BJ (cell line): ENCODE measurements at regions not wholly inside any gene's neighbourhood (a gene's known extent, or its start where the extent isn't known, plus 50 kb on each side); places are given as distances from the start of the nearest gene placed in this dataset.
"Not testable (repeated sequence)": the region's sequence is repeated elsewhere in the genome, so short reads cannot be mapped to it uniquely, and the experiment has no call there.

Source experiments
- CTCF ChIA-PET: fragments of 350-600 bp; formaldehyde crosslinking; extraction: SDS; loops from one replicate; lab custom pipeline; 2021; ENCODE audit warnings: antibody characterized with exemption, inconsistent platforms; lab: Yijun Ruan, JAX
- POLR2A ChIA-PET: fragments of 300-600 bp; sonication (Branson Sonifier 250); formaldehyde crosslinking; extraction: SDS; loops from one replicate; lab custom pipeline; 2021; ENCODE audit warnings: antibody characterized with exemption; lab: Charles Lee
- DNase-seq: peaks from one replicate; pipeline ENCODE4 v3.0.0-alpha.2; 2011; ENCODE audit warnings: low read depth
- H3K27me3 ChIP-seq: 2 replicates; pipeline ENCODE4 v1.6.0; 2011; ENCODE audit warnings: low read length; ENCODE audit not compliant: control insufficient read depth, insufficient read depth
- H3K36me3 ChIP-seq: 2 replicates; pipeline ENCODE4 v1.5.1; 2011; ENCODE audit warnings: low read length; ENCODE audit not compliant: control insufficient read depth, insufficient read depth
- H3K4me3 ChIP-seq: 2 replicates; pipeline ENCODE4 v1.5.1; 2011; ENCODE audit warnings: low read depth, mild to moderate bottlenecking, control low read depth, low read length
- TF ChIP-seq, protein P1 (sequence below): IDR thresholded peaks from 2 replicates; pipeline ENCODE4 v1.5.1; 2011; ENCODE audit warnings: low read depth, mild to moderate bottlenecking, control low read depth, inconsistent platforms, low read length, moderate library complexity; ENCODE audit not compliant: insufficient read depth

DNA sequence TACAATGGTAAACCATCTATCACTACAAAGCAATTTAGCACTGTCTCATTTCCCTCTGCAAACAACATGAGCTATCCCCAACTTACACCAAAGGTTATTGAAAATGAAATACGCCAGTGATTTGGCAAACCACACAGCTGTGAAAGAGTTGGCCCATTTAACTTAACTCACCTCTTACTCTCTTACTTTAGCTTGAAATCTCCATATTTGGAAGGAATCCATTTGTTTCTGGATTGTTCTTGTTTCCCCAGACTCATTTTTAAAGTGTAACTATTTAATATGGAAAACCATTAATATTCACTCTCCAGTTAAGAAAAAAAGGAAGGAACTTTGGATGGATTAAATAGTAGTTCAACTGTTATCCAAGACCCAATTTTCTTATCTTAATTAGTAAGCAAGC is 93.7 kb upstream of the TRIB2 start:
- CTCF ChIA-PET = no interaction called here

DNA sequence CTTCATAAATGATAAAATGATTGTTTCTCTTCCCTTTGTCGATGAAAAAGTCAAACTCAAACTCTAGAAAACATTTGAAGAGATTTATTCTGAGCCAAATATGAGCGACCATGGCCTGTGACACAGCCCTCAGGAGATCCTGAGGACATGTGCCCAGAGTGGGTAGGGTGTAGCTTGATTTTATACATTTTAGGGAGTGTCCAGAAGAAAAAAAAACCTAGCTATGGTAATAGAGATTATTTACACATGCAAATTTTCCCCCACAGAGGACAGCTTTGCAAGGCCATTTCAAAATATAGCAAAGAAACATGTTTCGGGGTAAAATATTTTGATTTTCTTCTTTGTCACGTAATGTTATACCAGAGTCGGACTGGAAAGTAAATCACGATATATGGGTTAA is 92.4 kb upstream of the TRIB2 start:
- CTCF ChIA-PET = interaction anchor here (0.7 kb wide), 1 partner anchor 18 kb away, joined by 3 read pairs; no protein-coding TSS in a partner anchor
- no peak for DNase-seq
- POLR2A ChIA-PET = no interaction called here
- Histone ChIP-seq H3K36me3 (no peaks in the 10 kb centered on the region), H3K4me3 (no peak overlapping the region), H3K27me3 (0 out of 2 replicates have a peak, but pooled peaks cover 1% of the 10 kb centered on the region)
- TF ChIP-seq, protein P1, sequence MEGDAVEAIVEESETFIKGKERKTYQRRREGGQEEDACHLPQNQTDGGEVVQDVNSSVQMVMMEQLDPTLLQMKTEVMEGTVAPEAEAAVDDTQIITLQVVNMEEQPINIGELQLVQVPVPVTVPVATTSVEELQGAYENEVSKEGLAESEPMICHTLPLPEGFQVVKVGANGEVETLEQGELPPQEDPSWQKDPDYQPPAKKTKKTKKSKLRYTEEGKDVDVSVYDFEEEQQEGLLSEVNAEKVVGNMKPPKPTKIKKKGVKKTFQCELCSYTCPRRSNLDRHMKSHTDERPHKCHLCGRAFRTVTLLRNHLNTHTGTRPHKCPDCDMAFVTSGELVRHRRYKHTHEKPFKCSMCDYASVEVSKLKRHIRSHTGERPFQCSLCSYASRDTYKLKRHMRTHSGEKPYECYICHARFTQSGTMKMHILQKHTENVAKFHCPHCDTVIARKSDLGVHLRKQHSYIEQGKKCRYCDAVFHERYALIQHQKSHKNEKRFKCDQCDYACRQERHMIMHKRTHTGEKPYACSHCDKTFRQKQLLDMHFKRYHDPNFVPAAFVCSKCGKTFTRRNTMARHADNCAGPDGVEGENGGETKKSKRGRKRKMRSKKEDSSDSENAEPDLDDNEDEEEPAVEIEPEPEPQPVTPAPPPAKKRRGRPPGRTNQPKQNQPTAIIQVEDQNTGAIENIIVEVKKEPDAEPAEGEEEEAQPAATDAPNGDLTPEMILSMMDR = no peak

More for the DNA sequence above, 93.7 kb upstream of the TRIB2 start:
- TF ChIP-seq, protein P1 = no peak
- POLR2A ChIA-PET = no interaction called here
- Histone ChIP-seq H3K36me3 (no peaks in the 10 kb centered on the region), H3K27me3 (0 out of 2 replicates have a peak, but pooled peaks cover 1% of the 10 kb centered on the region), H3K4me3 (no peak overlapping the region)
- no peak for DNase-seq

DNA sequence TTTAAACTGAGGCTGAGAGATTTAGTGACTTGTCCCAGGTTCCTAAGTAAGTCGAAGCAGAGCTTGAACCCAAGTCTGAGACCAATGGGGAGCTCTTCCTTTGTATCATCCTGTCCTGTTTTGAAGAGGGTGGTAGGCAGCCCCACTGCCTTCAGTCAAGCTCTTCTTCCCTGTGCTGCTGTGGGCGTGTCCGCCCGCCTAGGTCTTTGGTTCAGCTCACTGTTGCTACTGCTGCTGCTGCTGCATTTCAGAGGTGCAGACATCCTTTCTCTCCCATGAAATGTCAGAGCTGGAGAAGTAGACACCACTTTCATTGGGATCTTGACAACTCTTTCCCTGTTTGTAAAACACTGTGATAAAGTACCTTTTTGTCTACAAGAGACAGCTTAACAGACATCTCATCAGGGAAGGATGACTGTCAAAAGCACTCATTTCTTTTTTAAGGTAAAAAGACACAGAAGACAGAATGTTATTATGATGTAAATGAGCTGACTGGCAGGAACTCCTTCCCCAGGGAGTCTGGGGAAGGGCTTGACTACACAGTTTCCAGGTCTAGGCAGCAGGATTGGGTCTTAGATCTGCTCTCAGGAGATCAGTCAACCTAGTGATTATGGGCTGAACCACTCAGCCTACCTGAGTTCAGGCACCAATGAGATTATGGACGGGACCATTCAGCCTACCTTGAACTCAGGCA is 91.7 kb upstream of the TRIB2 start:
- DNase-seq = no peak
- H3K4me3 ChIP-seq = no peak overlapping the region
- CTCF ChIA-PET = no interaction called here
- POLR2A ChIA-PET = no interaction called here
- H3K36me3 ChIP-seq = no peaks in the 10 kb centered on the region
- 0 out of 2 replicates have a peak, but pooled peaks cover 1% of the 10 kb centered on the region for H3K27me3 ChIP-seq
- TF ChIP-seq, protein P1 = no peak

DNA sequence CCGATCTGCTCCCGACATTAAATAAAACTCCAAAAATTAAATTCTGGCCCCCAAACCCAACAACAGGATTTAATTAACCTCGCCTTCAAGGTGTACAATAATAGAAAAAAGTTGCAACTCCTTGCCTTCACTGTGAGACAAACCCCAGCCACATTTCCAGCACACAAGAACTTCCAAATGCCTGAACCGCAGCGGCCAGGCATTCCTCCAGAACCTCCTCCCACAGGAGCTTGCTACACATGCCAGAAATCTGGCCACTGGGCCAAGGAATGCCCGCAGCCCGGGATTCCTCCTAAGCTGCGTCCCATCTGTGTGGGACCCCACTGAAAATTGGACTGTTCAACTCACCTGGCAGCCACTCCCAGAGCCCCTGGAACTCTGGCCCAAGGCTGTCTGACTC is 88.2 kb upstream of the TRIB2 start:
- CTCF ChIA-PET, H3K36me3 ChIP-seq, H3K4me3 ChIP-seq, H3K27me3 ChIP-seq, POLR2A ChIA-PET, DNase-seq: not testable (repeated sequence)

DNA sequence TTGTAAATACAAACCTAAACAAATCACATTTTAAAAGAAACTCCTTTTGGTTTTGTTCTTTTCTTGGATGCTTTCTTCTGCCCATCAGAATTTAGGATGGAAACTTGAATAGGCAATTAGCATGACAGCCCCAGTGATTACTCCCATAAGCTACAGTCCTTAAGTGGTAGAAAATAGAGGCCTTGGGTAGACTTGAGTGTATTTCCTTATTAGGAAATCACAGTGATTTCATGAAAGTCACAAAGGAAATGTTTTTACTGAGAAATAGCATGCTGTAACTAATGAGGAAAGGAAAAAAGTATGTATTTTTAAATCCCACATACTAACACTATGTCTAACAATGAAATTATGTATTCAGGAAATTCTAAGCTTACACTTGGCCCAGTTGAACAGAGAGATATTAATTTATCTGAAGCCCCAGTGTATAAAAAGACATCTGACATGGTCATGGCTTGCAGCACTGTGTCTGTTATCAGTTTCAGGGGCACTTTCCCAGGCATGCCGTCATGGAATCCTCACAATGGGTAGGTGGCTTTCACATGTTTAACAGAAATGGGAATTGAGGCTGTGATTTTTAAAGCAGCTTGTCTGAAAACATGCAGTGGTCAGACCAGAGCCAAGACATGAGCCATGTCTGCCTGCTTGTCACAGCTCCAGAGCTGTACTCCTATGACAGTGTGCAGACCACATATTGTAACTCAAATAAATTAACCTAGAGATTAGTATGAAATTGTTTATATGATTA is 79.7 kb upstream of the TRIB2 start:
- H3K27me3 ChIP-seq = no peaks in the 10 kb centered on the region; the same call in 1 of the 2 replicates
- H3K4me3 ChIP-seq = no peak overlapping the region
- POLR2A ChIA-PET = interaction anchor here (0.6 to 0.7 kb wide), 2 partner anchors 46 to 1171 kb away, joined by 3 to 4 read pairs; partner anchors contain the start of gene E2F6
- CTCF ChIA-PET = interaction anchor here (1.1 kb wide), 1 partner anchor 15 kb away, joined by 3 read pairs; no protein-coding TSS in a partner anchor
- TF ChIP-seq, protein P1 = no peak
- no peak for DNase-seq
- H3K36me3 ChIP-seq = no peaks in the 10 kb centered on the region
